ENCODE measurements at regions not wholly inside any gene's neighbourhood (a gene's known extent, or its start where the extent isn't known, plus 50 kb on each side); places are given as distances from the start of the nearest gene placed in this dataset.

DNA sequence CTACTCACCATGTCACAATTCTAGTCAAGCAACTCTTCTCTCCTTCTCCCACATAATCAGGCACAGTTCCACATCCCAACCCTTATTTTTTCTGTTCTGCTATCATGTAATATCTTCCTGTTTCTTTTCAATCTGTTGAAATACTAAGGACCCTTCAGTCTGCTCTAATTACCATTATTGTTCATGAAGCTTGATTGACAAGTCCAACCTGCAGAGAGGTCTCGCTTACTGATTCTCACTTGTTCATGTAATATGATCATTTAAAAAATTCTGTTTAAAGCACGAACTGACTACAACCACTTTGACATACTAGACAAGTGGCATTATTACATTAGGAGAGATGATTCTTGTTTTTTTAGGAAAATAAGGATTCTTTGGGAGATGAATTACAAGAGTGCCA, 108.6 kb upstream of the MAD2L1 start:
- TF ChIP-seq HDAC2 (CRISPR knock-in tag; IDR thresholded peaks at IDR 0.05) (no peak), RORA (CRISPR knock-in tag; IDR thresholded peaks at IDR 0.05) (no peak), MAZ (IDR thresholded peaks at IDR 0.05; ENCODE audit: borderline replicate concordance, low read depth, low read length) (no peak), MAZ (CRISPR knock-in tag; IDR thresholded peaks at IDR 0.05; ENCODE audit: low read depth) (no peak), POLR2A (IDR thresholded peaks at IDR 0.05; ENCODE audit: insufficient read depth in 1 of 2, low read depth in 2 of 2, low read length in 2 of 2) (no peak), HNF4G (IDR thresholded peaks at IDR 0.05; ENCODE audit: borderline replicate concordance, low read depth, low read length) (no peak), HNF4G (CRISPR knock-in tag; IDR thresholded peaks at IDR 0.05; ENCODE audit: borderline replicate concordance, low read depth) (no peak), LCORL (IDR thresholded peaks at IDR 0.05) (no peak), LCORL (CRISPR knock-in tag; IDR thresholded peaks at IDR 0.05) (no peak)
- TF ChIP-seq, protein P1, sequence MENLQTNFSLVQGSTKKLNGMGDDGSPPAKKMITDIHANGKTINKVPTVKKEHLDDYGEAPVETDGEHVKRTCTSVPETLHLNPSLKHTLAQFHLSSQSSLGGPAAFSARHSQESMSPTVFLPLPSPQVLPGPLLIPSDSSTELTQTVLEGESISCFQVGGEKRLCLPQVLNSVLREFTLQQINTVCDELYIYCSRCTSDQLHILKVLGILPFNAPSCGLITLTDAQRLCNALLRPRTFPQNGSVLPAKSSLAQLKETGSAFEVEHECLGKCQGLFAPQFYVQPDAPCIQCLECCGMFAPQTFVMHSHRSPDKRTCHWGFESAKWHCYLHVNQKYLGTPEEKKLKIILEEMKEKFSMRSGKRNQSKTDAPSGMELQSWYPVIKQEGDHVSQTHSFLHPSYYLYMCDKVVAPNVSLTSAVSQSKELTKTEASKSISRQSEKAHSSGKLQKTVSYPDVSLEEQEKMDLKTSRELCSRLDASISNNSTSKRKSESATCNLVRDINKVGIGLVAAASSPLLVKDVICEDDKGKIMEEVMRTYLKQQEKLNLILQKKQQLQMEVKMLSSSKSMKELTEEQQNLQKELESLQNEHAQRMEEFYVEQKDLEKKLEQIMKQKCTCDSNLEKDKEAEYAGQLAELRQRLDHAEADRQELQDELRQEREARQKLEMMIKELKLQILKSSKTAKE (CRISPR knock-in tag; IDR thresholded peaks at IDR 0.05; ENCODE audit: borderline replicate concordance): no peak
- TF ChIP-seq, protein P2, sequence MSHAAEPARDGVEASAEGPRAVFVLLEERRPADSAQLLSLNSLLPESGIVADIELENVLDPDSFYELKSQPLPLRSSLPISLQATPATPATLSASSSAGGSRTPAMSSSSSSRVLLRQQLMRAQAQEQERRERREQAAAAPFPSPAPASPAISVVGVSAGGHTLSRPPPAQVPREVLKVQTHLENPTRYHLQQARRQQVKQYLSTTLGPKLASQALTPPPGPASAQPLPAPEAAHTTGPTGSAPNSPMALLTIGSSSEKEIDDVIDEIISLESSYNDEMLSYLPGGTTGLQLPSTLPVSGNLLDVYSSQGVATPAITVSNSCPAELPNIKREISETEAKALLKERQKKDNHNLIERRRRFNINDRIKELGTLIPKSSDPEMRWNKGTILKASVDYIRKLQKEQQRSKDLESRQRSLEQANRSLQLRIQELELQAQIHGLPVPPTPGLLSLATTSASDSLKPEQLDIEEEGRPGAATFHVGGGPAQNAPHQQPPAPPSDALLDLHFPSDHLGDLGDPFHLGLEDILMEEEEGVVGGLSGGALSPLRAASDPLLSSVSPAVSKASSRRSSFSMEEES (CRISPR knock-in tag; IDR thresholded peaks at IDR 0.05): no peak
- TF ChIP-seq, protein P3, sequence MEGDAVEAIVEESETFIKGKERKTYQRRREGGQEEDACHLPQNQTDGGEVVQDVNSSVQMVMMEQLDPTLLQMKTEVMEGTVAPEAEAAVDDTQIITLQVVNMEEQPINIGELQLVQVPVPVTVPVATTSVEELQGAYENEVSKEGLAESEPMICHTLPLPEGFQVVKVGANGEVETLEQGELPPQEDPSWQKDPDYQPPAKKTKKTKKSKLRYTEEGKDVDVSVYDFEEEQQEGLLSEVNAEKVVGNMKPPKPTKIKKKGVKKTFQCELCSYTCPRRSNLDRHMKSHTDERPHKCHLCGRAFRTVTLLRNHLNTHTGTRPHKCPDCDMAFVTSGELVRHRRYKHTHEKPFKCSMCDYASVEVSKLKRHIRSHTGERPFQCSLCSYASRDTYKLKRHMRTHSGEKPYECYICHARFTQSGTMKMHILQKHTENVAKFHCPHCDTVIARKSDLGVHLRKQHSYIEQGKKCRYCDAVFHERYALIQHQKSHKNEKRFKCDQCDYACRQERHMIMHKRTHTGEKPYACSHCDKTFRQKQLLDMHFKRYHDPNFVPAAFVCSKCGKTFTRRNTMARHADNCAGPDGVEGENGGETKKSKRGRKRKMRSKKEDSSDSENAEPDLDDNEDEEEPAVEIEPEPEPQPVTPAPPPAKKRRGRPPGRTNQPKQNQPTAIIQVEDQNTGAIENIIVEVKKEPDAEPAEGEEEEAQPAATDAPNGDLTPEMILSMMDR (CRISPR knock-in tag; IDR thresholded peaks at IDR 0.05): no peak

Measured in HepG2 (cell line).